ENCODE measurements at regions not wholly inside any gene's neighbourhood (a gene's known extent, or its start where the extent isn't known, plus 50 kb on each side); places are given as distances from the start of the nearest gene placed in this dataset.

- no peak for TF ChIP-seq CTCF (IDR thresholded peaks at IDR 0.05; ENCODE audit: low read length)
- no peak for TF ChIP-seq EZH2 (optimal IDR thresholded peaks at IDR 0.05; ENCODE audit: low read depth, low read length)
- no peak for TF ChIP-seq EZH2phosphoT487 (IDR thresholded peaks at IDR 0.05; ENCODE audit: low read length)
These were observed 141.1 kb upstream of the OR13F1 start for GRCh38 chr9:104362912-104363472.
